Liver (tissue), 8 donors: ENCODE measurements at regions not wholly inside any gene's neighbourhood (a gene's known extent, or its start where the extent isn't known, plus 50 kb on each side); places are given as distances from the start of the nearest gene placed in this dataset.
A peak's percentile ranks its signal among the peaks of the same experiment; 100 is the strongest.

ENCODE experiments used
- DNase-seq: peaks from one replicate; pipeline ENCODE4 v3.0.0-alpha.2; 2017; ENCODE audit warnings: low spot score
- H3K27ac ChIP-seq, 2 donors: one replicate each; pipeline ENCODE4 v1.7.0; 2013; ENCODE audit warnings: inconsistent platforms in 2 of 2, low read length in 2 of 2, control low read depth in 1 of 2, low read depth in 1 of 2, mild to moderate bottlenecking in 1 of 2
- H3K27me3 ChIP-seq, 4 donors: one replicate each; pipeline versions ENCODE4 v1.6.1 to v1.7.0; 2013; ENCODE audit warnings: low read length in 3 of 4, inconsistent platforms in 1 of 4, mild to moderate bottlenecking in 1 of 4, moderate library complexity in 1 of 4; ENCODE audit not compliant: control insufficient read depth in 4 of 4, insufficient read depth in 4 of 4
- H3K36me3 ChIP-seq, 4 donors: one replicate each; pipeline versions ENCODE4 v1.6.1 to v1.7.0; 2013; ENCODE audit warnings: low read length in 3 of 4, mild to moderate bottlenecking in 3 of 4, low read depth in 1 of 4, moderate library complexity in 1 of 4; ENCODE audit not compliant: control insufficient read depth in 4 of 4, insufficient read depth in 3 of 4
- H3K4me1 ChIP-seq, 4 donors: one replicate each; pipeline versions ENCODE4 v1.6.1 to v1.7.0; 2013; ENCODE audit warnings: low read length in 3 of 4, mild to moderate bottlenecking in 3 of 4, moderate library complexity in 1 of 4; ENCODE audit not compliant: control insufficient read depth in 4 of 4, insufficient read depth in 4 of 4
- H3K4me3 ChIP-seq, 3 donors: one replicate each; pipeline versions ENCODE4 v1.6.1 to v1.7.0; 2013; ENCODE audit warnings: low read length in 3 of 3, control low read depth in 1 of 3, low read depth in 1 of 3, mild to moderate bottlenecking in 1 of 3
- H3K9ac ChIP-seq, 2 donors: one replicate each; pipeline ENCODE4 v1.7.0; 2013; ENCODE audit warnings: low read length in 2 of 2, mild to moderate bottlenecking in 2 of 2, moderate library complexity in 2 of 2, control low read depth in 1 of 2, low read depth in 1 of 2
- H3K9me3 ChIP-seq, 4 donors: one replicate each; pipeline versions ENCODE4 v1.6.1 to v1.7.0; 2013; ENCODE audit warnings: low read length in 3 of 4; ENCODE audit not compliant: control insufficient read depth in 4 of 4
- EGR1 ChIP-seq, 2 donors: IDR thresholded peaks; 2 replicates each; pipeline ENCODE4 v1.6.1; 2016 to 2018; ENCODE audit warnings: antibody characterized with exemption in 2 of 2, low read depth in 2 of 2
- FOXA1 ChIP-seq: IDR thresholded peaks from 2 replicates; pipeline ENCODE4 v1.6.1; 2016; ENCODE audit warnings: antibody characterized with exemption
- FOXA2 ChIP-seq: IDR thresholded peaks from 2 replicates; pipeline ENCODE4 v1.6.1; 2016; ENCODE audit warnings: antibody characterized with exemption
- GABPA ChIP-seq, 2 donors: IDR thresholded peaks in 1 of 2; conservative IDR thresholded peaks in 1 of 2; 2 replicates each; pipeline ENCODE4 v1.6.1; 2016; ENCODE audit warnings: antibody characterized with exemption in 2 of 2, mild to moderate bottlenecking in 1 of 2, moderate library complexity in 1 of 2
- HNF4G ChIP-seq: IDR thresholded peaks from 2 replicates; pipeline ENCODE4 v1.6.1; 2016; ENCODE audit warnings: antibody characterized with exemption
- JUND ChIP-seq, 2 donors: IDR thresholded peaks; 2 replicates each; pipeline ENCODE4 v1.6.1; 2016; ENCODE audit warnings: antibody characterized with exemption in 2 of 2
- MAX ChIP-seq: IDR thresholded peaks from 2 replicates; pipeline ENCODE4 v1.6.1; 2016; ENCODE audit warnings: antibody characterized with exemption
- NR2F2 ChIP-seq: IDR thresholded peaks from 2 replicates; pipeline ENCODE4 v1.6.1; 2016; ENCODE audit warnings: antibody characterized with exemption
- RAD21 ChIP-seq, 2 donors: IDR thresholded peaks; 2 replicates each; pipeline ENCODE4 v1.6.1; 2016; ENCODE audit warnings: antibody characterized with exemption in 2 of 2, mild to moderate bottlenecking in 2 of 2
- REST ChIP-seq: IDR thresholded peaks from 2 replicates; pipeline ENCODE4 v1.6.1; 2016; ENCODE audit warnings: antibody characterized with exemption, mild to moderate bottlenecking
- RXRA ChIP-seq, 2 donors: IDR thresholded peaks; 2 replicates each; pipeline ENCODE4 v1.6.1; 2017 to 2018; ENCODE audit warnings: antibody characterized with exemption in 2 of 2, mild to moderate bottlenecking in 1 of 2
- SP1 ChIP-seq: IDR thresholded peaks from 2 replicates; pipeline ENCODE4 v1.6.1; 2018; ENCODE audit warnings: antibody characterized with exemption, mild to moderate bottlenecking
- TAF1 ChIP-seq: conservative IDR thresholded peaks from 2 replicates; pipeline ENCODE4 v1.6.1; 2016; ENCODE audit warnings: antibody characterized with exemption, mild to moderate bottlenecking
- YY1 ChIP-seq: IDR thresholded peaks from 2 replicates; pipeline ENCODE4 v1.6.1; 2016; ENCODE audit warnings: antibody characterized with exemption, mild to moderate bottlenecking
- WGBS: extraction: QIAGEN DNeasy Blood & Tissue Kit; methylation state at CpG from one replicate; pipeline ENCODE4 v1.1.7; 2013; 5-methylcytosine and 5-hydroxymethylcytosine counted together
- TF ChIP-seq, protein P1 (sequence below): fragments of 150-350 bp; IDR thresholded peaks from 2 replicates; pipeline ENCODE4 v1.5.1; 2017; ENCODE audit warnings: improper control_type of control experiment, low read depth, low read length; ENCODE audit not compliant: missing input control
- TF ChIP-seq, protein P2 (sequence below): IDR thresholded peaks from 2 replicates; pipeline ENCODE4 v1.6.1; 2016; ENCODE audit warnings: antibody characterized with exemption
- donor health status: healthy.
- donor health status: healthy.
- donor health status: healthy.
- donor health status: healthy.
- donor health status: healthy.

DNA sequence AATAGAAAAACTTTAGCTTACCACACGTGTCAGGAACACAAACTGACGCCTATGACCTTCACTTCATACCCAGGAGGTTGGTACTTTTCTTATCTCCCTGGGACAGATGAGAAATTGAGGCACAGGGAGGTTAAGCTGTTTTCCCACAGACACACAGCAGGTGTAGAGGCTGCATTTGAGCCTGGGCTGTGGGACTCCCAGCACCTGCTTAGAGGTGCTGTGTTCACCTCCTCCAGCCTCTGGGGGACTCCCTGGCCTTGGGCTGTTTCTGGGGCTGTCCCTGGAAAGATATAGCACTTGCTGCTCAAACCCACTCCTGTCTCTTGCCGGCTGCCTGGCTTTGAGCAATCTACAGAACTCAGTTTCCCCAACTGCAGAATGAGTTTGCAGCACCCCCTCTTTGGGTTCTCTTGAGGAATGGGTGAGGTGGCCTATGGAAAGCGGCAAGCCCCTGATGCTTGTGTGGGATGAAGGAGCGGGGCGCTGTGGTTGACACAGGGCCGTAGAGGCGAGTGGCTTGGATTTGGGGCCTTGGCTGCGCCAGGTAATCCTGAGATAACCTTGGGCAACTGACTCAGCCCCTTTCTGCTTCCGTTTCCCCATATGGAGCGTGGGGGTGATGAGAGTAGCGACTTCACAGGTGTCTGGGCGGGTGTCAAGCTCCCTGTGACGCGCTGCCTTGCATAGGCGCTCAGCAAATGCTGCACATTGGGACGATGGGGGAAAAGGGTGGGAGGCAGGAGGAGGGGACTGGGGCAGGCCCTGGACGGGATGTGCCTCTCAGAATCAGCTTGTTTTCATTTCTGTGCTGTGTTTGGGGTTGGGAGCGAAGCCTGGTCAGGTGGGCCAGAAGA is 104.5 kb upstream of the CIBAR2 start:
- H3K27me3 ChIP-seq: no peaks in the 10 kb centered on the region
- H3K36me3 ChIP-seq: no peaks in the 10 kb centered on the region
- WGBS: 94% methylated on average over 19 of the region's 19 CpGs
- DNase-seq: no peak
- peaks cover 11 to 24% (median 16%) of the 10 kb centered on the region in 4 donors for H3K4me1 ChIP-seq
- peaks cover 0 to 3% (median 0%) of the 10 kb centered on the region in 4 donors for H3K9me3 ChIP-seq
- TF ChIP-seq FOXA2 (no peak), EGR1 (IDR thresholded peaks at IDR 0.05; ENCODE audit: low read depth in 2 of 2) (no peak), RAD21 (IDR thresholded peaks at IDR 0.05) (no peak), NR2F2 (no peak), RXRA (IDR thresholded peaks at IDR 0.05) (no peak), REST (no peak), TAF1 (no peak), FOXA1 (no peak), HNF4G (no peak), YY1 (no peak), MAX (no peak), GABPA (IDR thresholded peaks at IDR 0.05 in 1 of 2, conservative IDR thresholded peaks at IDR 0.05 in 1 of 2) (no peak), JUND (IDR thresholded peaks at IDR 0.05) (no peak)
- TF ChIP-seq, protein P1, sequence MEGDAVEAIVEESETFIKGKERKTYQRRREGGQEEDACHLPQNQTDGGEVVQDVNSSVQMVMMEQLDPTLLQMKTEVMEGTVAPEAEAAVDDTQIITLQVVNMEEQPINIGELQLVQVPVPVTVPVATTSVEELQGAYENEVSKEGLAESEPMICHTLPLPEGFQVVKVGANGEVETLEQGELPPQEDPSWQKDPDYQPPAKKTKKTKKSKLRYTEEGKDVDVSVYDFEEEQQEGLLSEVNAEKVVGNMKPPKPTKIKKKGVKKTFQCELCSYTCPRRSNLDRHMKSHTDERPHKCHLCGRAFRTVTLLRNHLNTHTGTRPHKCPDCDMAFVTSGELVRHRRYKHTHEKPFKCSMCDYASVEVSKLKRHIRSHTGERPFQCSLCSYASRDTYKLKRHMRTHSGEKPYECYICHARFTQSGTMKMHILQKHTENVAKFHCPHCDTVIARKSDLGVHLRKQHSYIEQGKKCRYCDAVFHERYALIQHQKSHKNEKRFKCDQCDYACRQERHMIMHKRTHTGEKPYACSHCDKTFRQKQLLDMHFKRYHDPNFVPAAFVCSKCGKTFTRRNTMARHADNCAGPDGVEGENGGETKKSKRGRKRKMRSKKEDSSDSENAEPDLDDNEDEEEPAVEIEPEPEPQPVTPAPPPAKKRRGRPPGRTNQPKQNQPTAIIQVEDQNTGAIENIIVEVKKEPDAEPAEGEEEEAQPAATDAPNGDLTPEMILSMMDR: no peak
- no peak overlapping the region for H3K4me3 ChIP-seq
- H3K27ac ChIP-seq: no peak overlapping the region
- no peak overlapping the region for H3K9ac ChIP-seq

DNA sequence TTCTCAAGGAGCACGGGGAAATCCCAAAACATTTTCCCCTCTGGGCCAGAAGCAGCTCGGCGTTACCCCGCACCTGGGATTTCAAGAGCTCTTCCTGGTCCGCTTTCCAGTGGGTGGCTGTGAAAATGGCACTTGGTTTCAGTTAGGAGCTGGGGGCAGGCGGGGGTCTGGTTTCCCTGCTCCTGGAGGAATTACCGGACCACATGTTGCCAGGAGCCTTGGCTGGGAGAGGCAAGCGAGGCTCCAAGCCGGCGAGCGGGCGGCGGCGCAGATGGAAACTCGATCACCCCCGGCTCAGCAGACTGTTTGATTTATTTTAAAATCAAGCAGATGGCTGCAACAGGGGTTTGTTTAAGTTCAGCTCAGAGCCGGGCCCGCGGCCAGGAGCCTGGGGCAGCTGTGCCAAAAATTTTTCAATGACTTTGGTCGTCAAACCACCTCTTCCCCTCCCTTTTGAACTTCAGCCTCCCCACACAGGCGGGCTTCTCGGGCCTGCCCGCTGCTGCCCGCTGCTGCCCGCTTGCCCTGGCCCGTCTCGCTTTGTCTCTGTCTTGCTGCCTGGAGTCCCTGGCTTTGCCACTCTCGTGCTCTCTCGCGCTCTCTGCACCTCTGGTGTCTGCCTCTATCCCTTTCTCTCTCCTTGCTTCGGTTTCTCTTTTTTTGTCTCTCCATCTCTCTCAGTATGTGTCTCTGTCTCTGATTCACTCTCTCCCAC is 108.0 kb upstream of the CIBAR2 start:
- Histone ChIP-seq H3K36me3 (no peaks in the 10 kb centered on the region), H3K4me1 (peaks cover 8 to 14% (median 11%) of the 10 kb centered on the region in 4 donors), H3K9me3 (no peaks in the 10 kb centered on the region), H3K4me3 (peak overlapping the region in 1 of 3 donors; percentile 40), H3K27me3 (no peaks in the 10 kb centered on the region), H3K9ac (peak overlapping the region in 1 of 2 donors; percentile 23), H3K27ac (peak overlapping the region; percentile 58 to 85)
- DNase-seq: peak; percentile 57
- 12% methylated on average over 31 of the region's 31 CpGs for WGBS
- TF ChIP-seq NR2F2 (peak; percentile 68), RXRA (IDR thresholded peaks at IDR 0.05) (peak; percentile 81 to 87), GABPA (IDR thresholded peaks at IDR 0.05 in 1 of 2, conservative IDR thresholded peaks at IDR 0.05 in 1 of 2) (peak in 1 of 2 donors; percentile 27), MAX (no peak), EGR1 (IDR thresholded peaks at IDR 0.05; ENCODE audit: low read depth in 2 of 2) (peak in 1 of 2 donors; percentile 48), REST (peak; percentile 61), JUND (IDR thresholded peaks at IDR 0.05) (peak in 1 of 2 donors; percentile 59), HNF4G (no peak), FOXA1 (no peak), RAD21 (IDR thresholded peaks at IDR 0.05) (peak; percentile 61 to 66), SP1 (peak; percentile 82), FOXA2 (no peak), YY1 (peak; percentile 82)
- TF ChIP-seq, protein P2, sequence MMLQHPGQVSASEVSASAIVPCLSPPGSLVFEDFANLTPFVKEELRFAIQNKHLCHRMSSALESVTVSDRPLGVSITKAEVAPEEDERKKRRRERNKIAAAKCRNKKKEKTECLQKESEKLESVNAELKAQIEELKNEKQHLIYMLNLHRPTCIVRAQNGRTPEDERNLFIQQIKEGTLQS: no peak
- TF ChIP-seq, protein P1: no peak
